Testis (tissue), 2 donors: ENCODE measurements at regions not wholly inside any gene's neighbourhood (a gene's known extent, or its start where the extent isn't known, plus 50 kb on each side); places are given as distances from the start of the nearest gene placed in this dataset.

ENCODE experiments used
- DNase-seq: peaks from one replicate; pipeline ENCODE4 v3.0.0-alpha.2; 2019
- H3K27ac ChIP-seq, 2 donors: fragments of 200-600 bp; sonication (generic); one replicate each; pipeline ENCODE4 v1.5.1; 2019
- H3K27me3 ChIP-seq: fragments of 200-600 bp; sonication (generic); one replicate; pipeline ENCODE4 v1.5.1; 2019
- H3K36me3 ChIP-seq: fragments of 200-600 bp; sonication (generic); one replicate; pipeline ENCODE4 v1.5.1; 2017; ENCODE audit warnings: low read depth; ENCODE audit errors: missing control alignments
- H3K4me1 ChIP-seq: fragments of 200-600 bp; sonication (generic); one replicate; pipeline ENCODE4 v1.5.1; 2019
- H3K4me3 ChIP-seq, 2 donors: fragments of 200-600 bp; sonication (generic); one replicate each; pipeline ENCODE4 v1.5.1; 2017 to 2019
- H3K9me3 ChIP-seq: fragments of 200-600 bp; sonication (generic); one replicate; pipeline ENCODE4 v1.5.1; 2017
- CTCF ChIP-seq, 3 experiments: fragments of 450-650 bp in 2 of 3; fragments of 200-600 bp in 1 of 3; sonication (generic) in 1 of 3; IDR thresholded peaks; one replicate each; pipeline ENCODE4 v1.5.1; 2016 to 2019; ENCODE audit warnings: antibody characterized with exemption in 3 of 3, mild to moderate bottlenecking in 2 of 3, moderate library complexity in 1 of 3
- POLR2A ChIP-seq: fragments of 450-650 bp; IDR thresholded peaks from one replicate; pipeline ENCODE4 v1.6.1; 2017; ENCODE audit warnings: antibody characterized with exemption, mild to moderate bottlenecking, moderate library complexity
- WGBS, 2 donors: methylation state at CpG; one replicate each; pipeline ENCODE4 v1.1.5; 2018; 5-methylcytosine and 5-hydroxymethylcytosine counted together
- intact Hi-C: fragments of 100-400 bp; cut with DNase I; formaldehyde crosslinking; loops from one replicate; pipeline ENCODE4 v1.15.1; 2023; ENCODE audit warnings: low total_unique reads

- Histone ChIP-seq H3K4me1 (no peaks in the 10 kb centered on the region), H3K36me3 (no peaks in the 10 kb centered on the region), H3K27ac (no peak overlapping the region), H3K4me3 (no peak overlapping the region), H3K9me3 (no peaks in the 10 kb centered on the region), H3K27me3 (no peaks in the 10 kb centered on the region)
- DNase-seq = no peak
- WGBS, 2 donors = 79 to 84% methylated on average over 5 of the region's 5 CpGs
- intact Hi-C loops = no loop called here
- TF ChIP-seq CTCF (IDR thresholded peaks at IDR 0.05) (no peak), POLR2A (no peak)
Measured at GRCh38 chr2:10990561-10991111, 78.9 kb downstream of the KCNF1 start.

- no peak for TF ChIP-seq POLR2A
- no peak for TF ChIP-seq CTCF (IDR thresholded peaks at IDR 0.05)
- intact Hi-C loops = no loop called here
- Histone ChIP-seq H3K9me3 (no peaks in the 10 kb centered on the region), H3K27ac (no peak overlapping the region), H3K27me3 (no peaks in the 10 kb centered on the region), H3K36me3 (no peaks in the 10 kb centered on the region), H3K4me3 (no peak overlapping the region), H3K4me1 (no peaks in the 10 kb centered on the region)
- no peak for DNase-seq
- WGBS, 2 donors = 79 to 89% methylated on average over 8 to 14 of the region's 14 CpGs
Measured at GRCh38 chr2:10992023-10992791, 80.5 kb downstream of the KCNF1 start.

GRCh38 chr2:10993001-10993481 is 81.3 kb downstream of the KCNF1 start:
- H3K9me3 ChIP-seq = no peaks in the 10 kb centered on the region
- intact Hi-C loops = no loop called here
- H3K4me1 ChIP-seq = no peaks in the 10 kb centered on the region
- TF ChIP-seq CTCF (IDR thresholded peaks at IDR 0.05) (no peak), POLR2A (no peak)
- no peaks in the 10 kb centered on the region for H3K27me3 ChIP-seq
- H3K27ac ChIP-seq = no peak overlapping the region
- no peak for DNase-seq
- H3K4me3 ChIP-seq = no peak overlapping the region
- 71 to 80% methylated on average over 6 to 8 of the region's 8 CpGs for WGBS, 2 donors
- no peaks in the 10 kb centered on the region for H3K36me3 ChIP-seq

- no peak overlapping the region for H3K4me3 ChIP-seq
- H3K9me3 ChIP-seq = no peaks in the 10 kb centered on the region
- WGBS, 2 donors = 89 to 91% methylated on average over 13 of the region's 13 CpGs
- H3K27ac ChIP-seq = no peak overlapping the region
- H3K4me1 ChIP-seq = no peaks in the 10 kb centered on the region
- no peak for DNase-seq
- H3K27me3 ChIP-seq = no peaks in the 10 kb centered on the region
- no peaks in the 10 kb centered on the region for H3K36me3 ChIP-seq
- intact Hi-C loops = no loop called here
- TF ChIP-seq CTCF (IDR thresholded peaks at IDR 0.05) = no peak
- TF ChIP-seq POLR2A = no peak
Measured at GRCh38 chr2:10995366-10995970, 83.7 kb downstream of the KCNF1 start.
